Putamen (tissue), 1 donor: ENCODE measurements at regions not wholly inside any gene's neighbourhood (a gene's known extent, or its start where the extent isn't known, plus 50 kb on each side); places are given as distances from the start of the nearest gene placed in this dataset.

Experiments
- DNase-seq: peaks from one replicate; pipeline ENCODE4 v3.0.0-alpha.2; 2016; ENCODE audit warnings: low spot score

- DNase-seq, result no peak
Observed at GRCh38 chr11:121793916-121794315, 322.1 kb downstream of the BLID start.

DNA sequence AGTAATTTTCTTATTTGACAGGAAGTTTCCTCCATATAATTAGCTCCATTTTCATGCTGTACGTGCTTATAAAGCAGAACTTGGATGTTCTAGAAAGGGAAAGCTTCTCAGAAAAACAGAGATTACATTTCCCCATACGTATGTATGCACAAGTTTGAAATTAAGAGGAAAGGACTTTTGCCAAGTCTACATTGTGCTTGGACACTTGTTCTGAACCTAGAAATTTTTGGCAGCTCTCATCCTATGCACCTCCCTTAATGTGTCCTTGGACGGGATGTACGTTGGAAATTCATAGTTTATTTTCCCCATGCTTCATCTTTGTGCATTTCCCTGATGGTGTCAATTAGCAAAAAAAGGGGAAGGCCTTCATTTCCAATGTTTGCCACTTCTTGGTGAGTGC, 322.7 kb downstream of the BLID start:
- no peak for DNase-seq

DNA sequence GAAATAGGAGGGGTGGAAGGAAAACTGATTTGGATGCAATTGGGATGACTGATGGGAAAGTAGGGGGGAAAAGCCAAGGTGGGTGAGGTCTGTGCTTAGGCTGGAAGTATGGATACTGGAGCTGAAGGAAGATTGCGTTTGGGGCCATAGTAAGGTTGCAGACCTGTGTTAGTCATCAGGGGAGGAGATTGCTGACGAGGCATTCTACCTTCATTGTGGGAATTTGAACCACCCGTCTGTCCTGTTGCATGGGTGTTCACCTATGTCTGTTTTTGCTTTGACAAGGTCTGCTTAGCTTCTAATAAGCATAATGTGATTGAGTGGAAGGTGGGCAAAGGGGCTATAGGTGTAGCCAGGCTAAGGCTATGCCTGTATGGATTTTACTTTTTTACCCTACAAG, 323.8 kb downstream of the BLID start:
- no peak for DNase-seq

GRCh38 chr11:121790430-121790829, 325.6 kb downstream of the BLID start:
- no peak for DNase-seq

DNA sequence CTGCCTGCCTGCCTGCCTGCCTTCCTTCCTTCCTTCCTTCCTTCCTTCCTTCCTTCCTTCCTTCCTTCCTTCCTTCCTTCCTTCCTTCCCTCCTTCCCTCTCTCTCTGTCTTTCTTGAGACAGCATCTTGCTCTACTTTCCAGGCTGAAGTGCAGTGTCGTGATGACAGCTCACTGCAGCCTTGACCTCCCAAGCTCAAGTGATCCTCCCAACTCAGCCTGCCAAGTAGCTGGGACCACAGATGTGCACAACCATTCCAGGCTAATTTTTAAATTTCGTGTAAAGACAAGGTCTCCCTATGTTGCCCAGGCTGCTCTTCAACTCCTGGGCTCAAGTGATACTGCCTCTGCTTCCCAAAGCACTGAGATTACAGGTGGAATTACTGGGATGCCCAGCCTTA, 328.2 kb upstream of the SORL1-AS1 start:
- no peak for DNase-seq

- no peak for DNase-seq
Observed at GRCh38 chr11:121777056-121777455, 324.3 kb upstream of the SORL1-AS1 start.

DNA sequence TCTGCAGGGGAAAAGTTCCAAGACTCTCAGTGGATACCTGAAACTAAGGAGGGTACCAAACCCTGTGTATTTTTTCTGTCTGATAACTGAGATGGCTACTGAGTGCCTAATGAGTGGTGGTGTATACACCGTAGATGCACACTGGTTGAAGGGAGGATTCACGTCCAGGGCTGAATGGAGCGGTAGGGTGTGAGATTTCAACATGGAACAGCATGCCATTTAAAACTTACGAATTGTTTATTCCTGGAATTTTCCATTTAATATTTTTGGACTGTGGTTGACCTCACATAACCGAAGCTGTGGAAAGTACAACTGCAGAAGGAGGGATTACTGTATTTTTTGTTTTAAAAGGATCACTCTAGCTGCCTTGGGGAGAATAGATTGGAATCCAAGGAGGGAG, 322.5 kb upstream of the SORL1-AS1 start:
- no peak for DNase-seq

GRCh38 chr11:121773076-121773475, 320.3 kb upstream of the SORL1-AS1 start:
- DNase-seq, result no peak

DNA sequence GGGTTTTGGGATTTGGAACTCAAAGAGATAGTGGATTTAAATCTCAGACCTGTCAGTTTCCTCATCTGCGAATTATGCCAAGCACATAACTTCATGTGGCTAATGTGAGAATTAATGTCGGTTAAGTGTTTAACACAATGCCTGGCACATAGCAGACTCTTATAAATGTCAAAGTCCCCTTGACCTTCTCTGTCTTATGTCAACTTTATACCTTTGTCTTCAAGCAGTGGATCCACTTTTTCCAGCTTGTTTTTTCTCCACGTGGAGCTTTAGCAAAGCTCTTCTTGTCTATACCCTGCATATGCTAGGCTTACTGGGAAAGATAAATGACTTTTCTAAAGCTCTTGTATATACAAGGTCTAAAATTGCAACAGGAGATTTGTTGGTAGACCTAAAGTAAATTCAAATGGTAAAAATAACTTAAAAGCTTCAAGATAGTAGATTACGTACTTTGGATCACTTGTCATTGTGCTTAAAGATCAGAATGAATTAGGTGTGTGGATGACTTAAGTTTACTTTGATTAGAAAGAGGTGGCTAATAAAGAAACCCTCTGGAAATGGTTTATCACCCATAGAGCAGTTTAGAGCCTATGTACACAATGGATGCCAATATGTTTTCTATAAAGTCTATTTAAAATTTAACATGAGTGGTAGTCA, 318.3 kb upstream of the SORL1-AS1 start:
- DNase-seq, result no peak

DNA sequence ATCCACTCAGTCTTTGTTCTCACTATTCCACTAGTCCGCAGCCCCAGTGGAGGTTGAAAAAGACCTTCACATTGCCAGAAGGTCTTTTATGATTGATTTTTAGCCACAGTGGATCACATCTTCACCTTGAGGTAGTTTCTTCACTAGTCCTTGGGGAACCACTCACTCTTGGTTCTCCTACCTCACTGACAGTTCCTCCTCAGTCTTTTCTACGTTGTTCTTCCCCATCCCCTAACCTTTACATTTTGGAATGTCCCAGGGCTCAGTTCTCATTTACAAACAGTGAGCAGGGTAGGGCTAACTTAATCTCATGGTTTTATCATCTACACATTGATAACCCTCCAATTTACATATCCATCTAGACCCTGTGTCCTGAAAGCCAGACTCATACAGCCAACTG, 316.4 kb upstream of the SORL1-AS1 start:
- no peak for DNase-seq

DNA sequence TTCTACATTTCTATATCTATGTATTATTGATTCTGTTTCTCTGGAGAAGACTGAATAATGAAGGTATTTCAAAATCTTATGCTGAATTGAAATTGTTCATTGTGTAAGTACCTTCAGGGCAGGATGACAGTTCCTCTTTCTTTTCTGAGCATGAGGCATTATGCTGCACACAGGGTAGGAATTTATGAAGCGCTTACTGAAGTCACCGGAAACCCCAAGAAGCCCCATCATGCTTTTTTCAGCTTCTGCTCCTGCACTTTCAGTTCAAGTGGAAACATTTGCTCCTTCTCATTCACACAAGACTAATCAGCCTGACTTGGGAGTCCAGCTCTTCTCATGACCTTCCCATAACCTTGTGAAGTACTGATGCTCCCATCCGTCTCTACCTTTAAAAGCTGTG, 314.7 kb upstream of the SORL1-AS1 start:
- DNase-seq, result no peak

DNA sequence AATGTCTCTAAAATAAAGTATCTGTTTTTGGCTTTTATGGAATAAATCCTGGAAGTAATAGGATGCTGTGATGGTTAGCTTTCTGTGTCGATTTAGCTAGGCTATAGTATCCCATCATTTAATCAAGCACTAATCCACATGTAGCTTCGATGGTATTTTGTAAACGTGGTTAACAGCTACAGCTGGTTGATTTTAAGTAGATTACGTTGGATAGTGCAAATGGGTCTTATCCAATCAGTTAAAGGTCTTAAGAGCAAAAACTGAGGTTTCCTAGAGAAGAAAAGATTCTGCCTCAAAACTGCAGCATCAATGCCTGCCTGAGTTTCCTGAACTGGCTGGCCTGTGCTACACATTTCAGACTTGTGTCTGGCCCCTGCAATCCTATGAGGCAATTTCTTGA, 314.2 kb upstream of the SORL1-AS1 start:
- DNase-seq, result no peak

DNA sequence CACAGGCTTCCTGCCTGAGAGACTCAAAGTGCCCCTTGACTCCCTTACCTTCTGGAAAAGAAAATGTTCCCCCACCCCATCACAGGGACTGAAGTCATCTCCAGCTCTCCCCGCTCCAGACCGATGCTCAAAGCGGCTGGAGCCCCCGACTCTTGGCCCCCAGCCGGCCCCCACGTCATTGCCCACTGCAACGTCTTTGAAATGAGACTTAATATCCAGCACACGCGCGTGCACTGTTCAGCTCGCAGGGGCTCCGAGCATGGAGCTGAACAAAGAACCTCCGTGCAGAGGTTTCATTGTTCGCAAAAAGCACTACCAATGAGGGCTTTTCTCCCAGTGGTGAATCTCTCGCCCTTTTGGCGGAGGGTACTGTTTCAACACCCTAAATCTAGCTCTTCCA, 313.4 kb upstream of the SORL1-AS1 start:
- no peak for DNase-seq

DNA sequence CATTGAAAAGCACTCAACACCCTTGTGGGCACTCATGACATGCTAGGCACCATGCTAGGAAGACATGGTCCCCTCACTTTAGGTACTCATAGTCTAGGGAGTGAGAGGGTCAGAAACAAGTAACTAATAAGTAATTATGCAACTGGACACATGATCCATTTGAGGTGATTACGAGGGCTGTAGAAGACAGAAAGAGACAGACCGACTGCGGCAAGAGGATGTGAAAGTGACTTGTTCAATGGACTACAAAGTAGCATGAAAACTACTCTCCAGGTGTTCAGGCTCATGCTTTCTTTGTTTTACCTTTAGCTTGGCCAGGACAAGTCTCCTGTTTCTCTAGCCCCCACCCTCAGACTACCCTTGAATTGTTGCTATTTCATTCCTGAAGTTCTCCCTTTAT, 310.8 kb upstream of the SORL1-AS1 start:
- DNase-seq, result no peak

GRCh38 chr11:121762820-121763219, 310.1 kb upstream of the SORL1-AS1 start:
- DNase-seq, result no peak

GRCh38 chr11:121761186-121761585, 308.4 kb upstream of the SORL1-AS1 start:
- no peak for DNase-seq

- DNase-seq, result no peak
Observed at GRCh38 chr11:121757480-121758125, 304.8 kb upstream of the SORL1-AS1 start.

GRCh38 chr11:121755906-121756305, 303.1 kb upstream of the SORL1-AS1 start:
- DNase-seq, result no peak

GRCh38 chr11:121755191-121755590, 302.4 kb upstream of the SORL1-AS1 start:
- no peak for DNase-seq

DNA sequence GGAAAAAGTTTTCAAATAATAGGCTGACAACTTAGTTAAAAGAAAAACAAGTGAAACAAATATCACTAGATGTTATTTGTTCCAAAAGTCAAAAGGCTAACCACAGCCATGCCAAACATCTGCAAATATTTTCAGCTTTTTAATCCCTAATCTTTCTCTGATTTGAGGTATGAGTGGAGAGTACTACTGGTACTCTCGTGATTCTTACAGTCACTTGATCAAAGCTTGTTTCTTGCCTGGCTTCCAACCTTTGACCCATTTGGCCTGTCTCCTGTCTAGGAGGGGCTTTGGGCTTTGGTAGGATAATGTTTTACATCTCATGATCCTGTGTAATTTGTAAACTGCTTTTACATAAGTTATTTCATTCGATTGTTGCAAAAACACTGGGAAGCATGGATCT, 301.8 kb upstream of the SORL1-AS1 start:
- no peak for DNase-seq

GRCh38 chr11:121749691-121750090, 296.9 kb upstream of the SORL1-AS1 start:
- DNase-seq, result no peak

DNA sequence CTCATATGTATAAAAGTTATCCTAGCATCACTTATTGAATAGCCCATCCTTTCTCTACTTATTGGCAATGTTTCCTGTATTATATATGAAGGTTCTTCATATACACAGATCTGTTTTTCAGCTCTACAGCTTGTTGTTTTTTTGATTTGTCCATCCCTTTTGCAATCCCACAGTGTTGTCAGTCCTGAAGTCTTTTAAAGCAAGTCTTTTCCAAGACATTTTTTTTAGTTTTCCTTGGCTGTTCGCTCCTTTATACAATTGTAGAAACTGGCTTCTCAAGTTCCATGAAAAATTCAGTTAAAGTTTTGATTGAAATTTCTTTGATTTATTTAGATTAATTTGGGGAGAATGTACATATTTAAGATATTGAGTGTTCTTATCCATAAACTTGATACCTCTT, 295.3 kb upstream of the SORL1-AS1 start:
- no peak for DNase-seq

GRCh38 chr11:121743285-121743684, 290.5 kb upstream of the SORL1-AS1 start:
- no peak for DNase-seq

DNA sequence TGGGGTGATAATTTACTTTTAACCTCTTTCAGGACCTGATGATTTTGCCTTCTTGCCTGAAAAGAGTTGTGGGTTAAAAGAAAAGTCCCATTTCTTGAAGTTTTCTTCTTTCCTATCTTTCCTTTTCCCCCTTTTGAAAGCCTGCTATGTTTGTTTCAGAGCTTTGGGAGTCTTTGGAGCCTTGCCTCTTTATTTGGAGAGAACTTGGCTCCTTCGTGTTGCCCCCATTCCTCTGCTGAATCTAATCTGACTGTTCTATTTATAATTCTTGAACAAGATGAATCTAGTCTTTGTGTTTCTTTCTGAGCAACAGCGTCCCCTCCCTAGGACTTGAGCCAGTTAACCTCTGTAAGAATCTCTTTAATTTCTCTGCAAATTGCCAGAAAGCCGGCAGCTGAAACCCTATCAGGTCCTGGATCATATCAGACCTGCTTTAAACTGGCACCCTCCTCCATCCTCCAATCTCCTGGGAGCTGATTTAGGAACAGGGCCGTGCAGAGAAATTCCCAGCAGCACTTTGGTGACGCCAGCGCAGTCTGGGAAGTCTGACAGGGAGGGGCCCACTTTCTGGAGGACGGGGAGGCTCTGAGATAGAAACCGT, 289.1 kb upstream of the SORL1-AS1 start:
- DNase-seq, result peak; percentile 75
